ENCODE measurements at regions not wholly inside any gene's neighbourhood (a gene's known extent, or its start where the extent isn't known, plus 50 kb on each side); places are given as distances from the start of the nearest gene placed in this dataset.

- TF ChIP-seq CTCF (optimal IDR thresholded peaks at IDR 0.05 in 1 of 3, IDR thresholded peaks at IDR 0.05 in 1 of 3, conservative IDR thresholded peaks at IDR 0.05 in 1 of 3; ENCODE audit: extremely low read depth in 1 of 3, insufficient read depth in 2 of 3, low read length in 3 of 3) = no peak
- TF ChIP-seq EZH2 (IDR thresholded peaks at IDR 0.05; ENCODE audit: low read length) = no peak
Measured at GRCh38 chrX:38975368-38975942, 174.2 kb downstream of the MID1IP1 start.

All from keratinocyte (primary cell).